ENCODE measurements at regions not wholly inside any gene's neighbourhood (a gene's known extent, or its start where the extent isn't known, plus 50 kb on each side); places are given as distances from the start of the nearest gene placed in this dataset.
"Not testable (repeated sequence)": the region's sequence is repeated elsewhere in the genome, so short reads cannot be mapped to it uniquely, and the experiment has no call there.

GRCh38 chr3:35263477-35263876, 375.8 kb upstream of the ARPP21 start:
- ChIA-PET POLR2A (no interaction called here), CTCF (no interaction called here)
- DNase-seq, result no peak
- intact Hi-C loops (cut with micrococcal nuclease), result no loop called here
- Mint-ChIP-seq H3K4me1 (no peaks in the 10 kb centered on the region), H3K27me3 (no peaks in the 10 kb centered on the region), H3K36me3 (ENCODE audit: low read depth) (no peaks in the 10 kb centered on the region), H3K27ac (no peak overlapping the region), H3K4me3 (no peak overlapping the region), H3K9me3 (no peaks in the 10 kb centered on the region)
- no peak for ATAC-seq (ENCODE audit: low read depth)
- TF ChIP-seq CTCF (IDR thresholded peaks at IDR 0.05), result no peak

- H3K36me3 Mint-ChIP-seq (ENCODE audit: low read depth); H3K9me3 Mint-ChIP-seq; H3K27ac Mint-ChIP-seq; intact Hi-C loops (cut with micrococcal nuclease); H3K27me3 Mint-ChIP-seq; H3K4me3 Mint-ChIP-seq; CTCF ChIA-PET; H3K4me1 Mint-ChIP-seq; ATAC-seq (ENCODE audit: low read depth); POLR2A ChIA-PET; DNase-seq: not testable (repeated sequence)
Observed at GRCh38 chr3:35266065-35266464, 373.3 kb upstream of the ARPP21 start.

GRCh38 chr3:35275768-35276167, 363.6 kb upstream of the ARPP21 start:
- Mint-ChIP-seq H3K4me1 (no peaks in the 10 kb centered on the region), H3K36me3 (ENCODE audit: low read depth) (no peaks in the 10 kb centered on the region), H3K27ac (no peak overlapping the region), H3K27me3 (no peaks in the 10 kb centered on the region), H3K4me3 (no peak overlapping the region), H3K9me3 (peaks cover 7% of the 10 kb centered on the region)
- POLR2A ChIA-PET, result no interaction called here
- no peak for ATAC-seq (ENCODE audit: low read depth)
- CTCF ChIA-PET, result no interaction called here
- no peak for DNase-seq
- TF ChIP-seq CTCF (IDR thresholded peaks at IDR 0.05), result no peak
- intact Hi-C loops (cut with micrococcal nuclease), result no loop called here

DNA sequence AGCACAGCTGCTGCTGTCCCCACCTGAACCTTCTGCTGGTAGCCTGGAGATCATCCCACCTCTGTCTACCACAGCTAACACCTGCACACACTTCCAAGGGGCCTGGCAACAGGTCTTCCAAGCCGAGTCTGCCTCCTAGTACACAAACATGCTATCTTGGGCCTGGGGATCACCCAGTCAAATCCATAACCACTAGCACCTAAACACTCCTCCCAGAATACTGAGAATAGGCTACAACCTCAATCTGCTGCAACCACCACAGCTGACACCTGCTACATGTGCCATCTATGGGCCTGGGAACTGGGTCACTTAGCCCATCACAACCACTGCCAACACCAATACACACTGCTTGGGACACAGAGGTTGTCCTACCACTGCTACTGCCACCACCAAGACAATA, 362.8 kb upstream of the ARPP21 start:
- Mint-ChIP-seq H3K4me3 (no peak overlapping the region), H3K4me1 (no peaks in the 10 kb centered on the region), H3K27me3 (no peaks in the 10 kb centered on the region), H3K27ac (no peak overlapping the region), H3K36me3 (ENCODE audit: low read depth) (no peaks in the 10 kb centered on the region), H3K9me3 (peaks cover 7% of the 10 kb centered on the region)
- ChIA-PET CTCF (no interaction called here), POLR2A (no interaction called here)
- no peak for TF ChIP-seq CTCF (IDR thresholded peaks at IDR 0.05)
- ATAC-seq (ENCODE audit: low read depth) (no peak), DNase-seq (no peak)
- intact Hi-C loops (cut with micrococcal nuclease), result no loop called here

GRCh38 chr3:35291471-35292236, 347.7 kb upstream of the ARPP21 start:
- ATAC-seq (ENCODE audit: low read depth) (no peak), DNase-seq (no peak)
- Mint-ChIP-seq H3K27me3 (no peaks in the 10 kb centered on the region), H3K9me3 (peaks cover 5% of the 10 kb centered on the region), H3K4me3 (no peak overlapping the region), H3K4me1 (no peaks in the 10 kb centered on the region), H3K27ac (no peak overlapping the region), H3K36me3 (ENCODE audit: low read depth) (no peaks in the 10 kb centered on the region)
- intact Hi-C loops (cut with micrococcal nuclease), result no loop called here
- ChIA-PET CTCF (no interaction called here), POLR2A (no interaction called here)
- no peak for TF ChIP-seq CTCF (IDR thresholded peaks at IDR 0.05)

DNA sequence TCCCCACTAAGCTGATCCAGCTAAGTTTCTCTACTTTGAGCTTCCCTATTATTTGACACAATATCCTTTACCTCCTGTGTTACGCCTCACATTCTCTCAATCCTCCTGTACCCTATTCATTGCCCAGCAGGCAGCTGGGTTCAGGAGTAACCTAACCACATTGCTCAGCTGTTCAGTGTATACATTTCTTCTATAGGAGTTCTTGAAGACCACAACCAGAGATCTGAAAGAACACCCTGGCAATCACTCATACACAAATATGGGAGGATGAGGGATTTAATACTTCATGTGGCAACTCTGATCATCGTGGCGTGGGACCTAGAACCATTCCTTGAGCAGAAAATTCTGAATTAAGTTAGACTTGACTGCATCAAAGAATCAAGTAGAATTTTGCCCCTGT, 346.8 kb upstream of the ARPP21 start:
- ChIA-PET CTCF (no interaction called here), POLR2A (no interaction called here)
- Mint-ChIP-seq H3K9me3 (peaks cover 5% of the 10 kb centered on the region), H3K4me3 (no peak overlapping the region), H3K27me3 (no peaks in the 10 kb centered on the region), H3K27ac (no peak overlapping the region), H3K4me1 (no peaks in the 10 kb centered on the region), H3K36me3 (ENCODE audit: low read depth) (no peaks in the 10 kb centered on the region)
- no peak for TF ChIP-seq CTCF (IDR thresholded peaks at IDR 0.05)
- DNase-seq (no peak), ATAC-seq (ENCODE audit: low read depth) (no peak)
- intact Hi-C loops (cut with micrococcal nuclease), result no loop called here

All from activated B cell treated with CpG ODN at 0.5 μM for 24 hours (primary cell).